ENCODE measurements at regions not wholly inside any gene's neighbourhood (a gene's known extent, or its start where the extent isn't known, plus 50 kb on each side); places are given as distances from the start of the nearest gene placed in this dataset.

DNA sequence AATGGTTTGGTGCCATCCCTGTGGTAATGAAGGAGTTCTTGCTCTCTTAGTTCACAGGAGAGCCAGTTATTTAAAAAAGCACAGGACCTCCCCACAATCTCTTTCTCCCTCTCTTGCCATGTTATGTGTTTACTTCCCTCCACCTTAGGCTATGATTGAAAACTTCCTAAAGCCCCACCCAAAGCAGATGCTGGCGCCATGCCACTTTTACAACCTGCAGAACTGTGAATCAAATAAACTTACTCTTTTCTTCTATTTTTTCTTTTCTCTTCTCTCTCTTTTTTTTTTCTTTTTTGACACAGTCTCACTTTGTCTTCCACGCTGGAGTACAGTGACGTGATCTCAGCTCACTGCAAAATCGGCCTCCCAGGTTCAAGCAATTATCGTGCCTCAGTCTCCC, 508.4 kb upstream of the EPHA7 start:
- H3K4me1 ChIP-seq, result no peaks in the 10 kb centered on the region
- intact Hi-C loops (cut with DNase I), result no loop called here
- H3K27ac ChIP-seq, result no peak overlapping the region
- ATAC-seq, result no peak
- no peak overlapping the region for H3K4me3 ChIP-seq
- no peaks in the 10 kb centered on the region for H3K27me3 ChIP-seq (ENCODE audit: low read depth)
- H3K36me3 ChIP-seq, result no peaks in the 10 kb centered on the region
- no peak for DNase-seq
- H3K9me3 ChIP-seq, result no peaks in the 10 kb centered on the region
- TF ChIP-seq, protein P1, sequence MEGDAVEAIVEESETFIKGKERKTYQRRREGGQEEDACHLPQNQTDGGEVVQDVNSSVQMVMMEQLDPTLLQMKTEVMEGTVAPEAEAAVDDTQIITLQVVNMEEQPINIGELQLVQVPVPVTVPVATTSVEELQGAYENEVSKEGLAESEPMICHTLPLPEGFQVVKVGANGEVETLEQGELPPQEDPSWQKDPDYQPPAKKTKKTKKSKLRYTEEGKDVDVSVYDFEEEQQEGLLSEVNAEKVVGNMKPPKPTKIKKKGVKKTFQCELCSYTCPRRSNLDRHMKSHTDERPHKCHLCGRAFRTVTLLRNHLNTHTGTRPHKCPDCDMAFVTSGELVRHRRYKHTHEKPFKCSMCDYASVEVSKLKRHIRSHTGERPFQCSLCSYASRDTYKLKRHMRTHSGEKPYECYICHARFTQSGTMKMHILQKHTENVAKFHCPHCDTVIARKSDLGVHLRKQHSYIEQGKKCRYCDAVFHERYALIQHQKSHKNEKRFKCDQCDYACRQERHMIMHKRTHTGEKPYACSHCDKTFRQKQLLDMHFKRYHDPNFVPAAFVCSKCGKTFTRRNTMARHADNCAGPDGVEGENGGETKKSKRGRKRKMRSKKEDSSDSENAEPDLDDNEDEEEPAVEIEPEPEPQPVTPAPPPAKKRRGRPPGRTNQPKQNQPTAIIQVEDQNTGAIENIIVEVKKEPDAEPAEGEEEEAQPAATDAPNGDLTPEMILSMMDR (IDR thresholded peaks at IDR 0.05), result no peak

DNA sequence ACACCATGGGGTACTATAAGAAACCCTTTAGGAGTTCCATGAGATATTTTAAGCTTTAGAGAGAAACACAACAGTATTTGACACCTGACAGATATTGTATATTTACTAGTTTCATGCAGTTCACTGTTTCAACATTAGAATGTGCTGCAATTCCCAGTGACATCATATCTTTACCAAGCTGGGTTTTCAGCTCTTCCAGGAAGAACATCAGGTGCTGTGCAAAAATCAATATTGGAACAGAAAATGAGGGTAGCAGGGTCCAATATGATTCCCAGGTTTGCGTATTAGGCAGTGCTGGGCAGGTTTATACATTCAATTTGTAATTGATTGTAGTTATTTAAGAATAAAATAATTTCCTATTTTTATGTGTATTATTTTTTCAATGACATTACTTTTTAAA, 500.0 kb upstream of the EPHA7 start:
- ATAC-seq (no peak), DNase-seq (no peak)
- intact Hi-C loops (cut with DNase I), result no loop called here
- H3K27ac ChIP-seq, result no peak overlapping the region
- no peaks in the 10 kb centered on the region for H3K4me1 ChIP-seq
- no peaks in the 10 kb centered on the region for H3K9me3 ChIP-seq
- no peaks in the 10 kb centered on the region for H3K27me3 ChIP-seq (ENCODE audit: low read depth)
- TF ChIP-seq, protein P1 (IDR thresholded peaks at IDR 0.05), result no peak
- H3K36me3 ChIP-seq, result no peaks in the 10 kb centered on the region
- H3K4me3 ChIP-seq, result no peak overlapping the region

DNA sequence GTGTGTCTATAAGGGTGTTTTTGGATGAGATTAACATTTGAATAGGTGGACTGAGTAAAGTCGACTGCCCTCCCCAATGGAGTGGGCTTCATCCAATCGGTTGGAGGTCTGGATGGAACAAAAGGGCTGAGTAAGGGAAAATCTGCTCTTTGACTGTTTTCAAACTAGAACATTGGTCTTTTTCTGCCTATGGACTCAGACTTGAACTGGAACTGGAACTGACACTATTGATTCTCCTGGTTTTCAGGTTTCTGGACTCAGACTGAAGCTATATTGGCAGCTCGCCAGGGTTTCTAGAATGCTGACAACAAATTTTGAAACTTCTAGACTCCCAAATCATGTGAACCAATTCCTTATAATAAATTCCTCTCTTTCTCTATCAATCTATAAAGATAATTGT, 498.9 kb upstream of the EPHA7 start:
- ATAC-seq (no peak), DNase-seq (no peak)
- H3K9me3 ChIP-seq, result no peaks in the 10 kb centered on the region
- TF ChIP-seq, protein P1 (IDR thresholded peaks at IDR 0.05), result no peak
- intact Hi-C loops (cut with DNase I), result no loop called here
- no peaks in the 10 kb centered on the region for H3K4me1 ChIP-seq
- H3K4me3 ChIP-seq, result no peak overlapping the region
- H3K36me3 ChIP-seq, result no peaks in the 10 kb centered on the region
- no peaks in the 10 kb centered on the region for H3K27me3 ChIP-seq (ENCODE audit: low read depth)
- no peak overlapping the region for H3K27ac ChIP-seq

DNA sequence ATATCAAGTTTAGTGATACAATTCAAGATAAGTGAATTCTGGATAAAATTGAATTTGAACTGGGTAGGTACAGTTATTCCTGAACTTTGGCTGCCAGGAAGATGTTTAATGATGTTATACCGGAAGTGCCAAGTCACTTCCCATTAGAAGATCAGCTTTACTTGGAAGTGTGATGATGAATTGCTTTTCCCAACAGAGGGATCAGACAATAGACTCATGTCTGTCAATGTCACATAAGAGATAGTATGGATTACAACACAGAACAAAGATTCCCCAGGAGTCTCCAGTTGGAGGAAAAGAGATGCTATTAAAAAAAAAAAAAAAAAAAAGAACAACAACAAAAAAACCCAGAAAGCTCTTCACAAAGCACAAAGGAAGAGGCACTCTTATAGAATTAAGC, 497.9 kb upstream of the EPHA7 start:
- intact Hi-C loops (cut with DNase I), result no loop called here
- Histone ChIP-seq H3K9me3 (no peaks in the 10 kb centered on the region), H3K36me3 (no peaks in the 10 kb centered on the region), H3K27ac (no peak overlapping the region), H3K4me1 (no peaks in the 10 kb centered on the region), H3K4me3 (no peak overlapping the region), H3K27me3 (ENCODE audit: low read depth) (no peaks in the 10 kb centered on the region)
- DNase-seq (no peak), ATAC-seq (no peak)
- TF ChIP-seq, protein P1 (IDR thresholded peaks at IDR 0.05), result no peak

DNA sequence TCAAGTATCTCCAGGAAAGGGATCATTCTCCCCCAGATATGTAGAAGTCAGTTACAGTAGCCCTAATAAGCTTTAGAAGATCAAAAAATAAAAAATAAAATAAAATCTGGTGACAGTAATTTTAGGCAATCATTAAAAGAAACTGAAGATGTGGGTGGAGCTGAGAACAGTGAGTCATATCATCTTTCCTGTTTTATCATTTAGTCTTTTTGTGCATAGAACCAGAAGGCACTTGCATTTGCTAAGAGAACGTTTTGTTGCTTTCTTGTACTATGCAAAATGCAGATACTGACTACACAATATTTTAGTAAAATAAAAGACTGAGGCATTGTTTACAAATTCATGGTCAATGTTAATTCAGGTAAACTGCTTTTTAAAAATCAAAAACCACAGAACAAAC, 497.4 kb upstream of the EPHA7 start:
- no peaks in the 10 kb centered on the region for H3K4me1 ChIP-seq
- ATAC-seq (no peak), DNase-seq (no peak)
- intact Hi-C loops (cut with DNase I), result no loop called here
- H3K9me3 ChIP-seq, result no peaks in the 10 kb centered on the region
- no peak overlapping the region for H3K27ac ChIP-seq
- no peak overlapping the region for H3K4me3 ChIP-seq
- TF ChIP-seq, protein P1 (IDR thresholded peaks at IDR 0.05), result no peak
- H3K27me3 ChIP-seq (ENCODE audit: low read depth), result no peaks in the 10 kb centered on the region
- no peaks in the 10 kb centered on the region for H3K36me3 ChIP-seq

DNA sequence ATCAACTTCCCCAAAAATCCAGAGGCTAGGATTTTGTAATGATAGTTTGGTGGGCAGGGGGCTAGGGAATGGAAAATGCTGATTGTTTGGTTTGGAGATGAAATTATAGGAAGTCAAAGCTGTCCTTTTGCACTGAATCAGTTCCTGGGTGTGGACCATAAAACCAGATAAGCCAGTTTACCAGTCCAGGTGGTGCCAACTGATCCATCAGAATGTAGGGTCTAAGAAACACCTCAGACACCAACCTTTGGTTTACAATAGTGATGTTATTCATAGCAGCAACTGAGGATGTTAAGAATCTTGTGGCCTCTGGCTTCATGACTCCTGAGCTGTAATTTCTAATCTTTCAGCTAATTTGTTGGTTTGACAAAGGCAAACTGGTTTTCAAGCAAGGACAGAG, 496.6 kb upstream of the EPHA7 start:
- Histone ChIP-seq H3K27ac (no peak overlapping the region), H3K9me3 (no peaks in the 10 kb centered on the region), H3K36me3 (no peaks in the 10 kb centered on the region), H3K4me1 (no peaks in the 10 kb centered on the region), H3K4me3 (no peak overlapping the region), H3K27me3 (ENCODE audit: low read depth) (no peaks in the 10 kb centered on the region)
- TF ChIP-seq, protein P1 (IDR thresholded peaks at IDR 0.05), result no peak
- intact Hi-C loops (cut with DNase I), result no loop called here
- DNase-seq, result no peak
- no peak for ATAC-seq
